ENCODE measurements at regions not wholly inside any gene's neighbourhood (a gene's known extent, or its start where the extent isn't known, plus 50 kb on each side); places are given as distances from the start of the nearest gene placed in this dataset.
"Not testable (repeated sequence)": the region's sequence is repeated elsewhere in the genome, so short reads cannot be mapped to it uniquely, and the experiment has no call there.

- no peak overlapping the region for H3K27ac Mint-ChIP-seq
- H3K4me1 Mint-ChIP-seq, result no peaks in the 10 kb centered on the region
- no peaks in the 10 kb centered on the region for H3K9me3 Mint-ChIP-seq
- no peaks in the 10 kb centered on the region for H3K36me3 Mint-ChIP-seq (ENCODE audit: low read depth)
- ATAC-seq (replicated peaks), result no peak
- H3K4me3 Mint-ChIP-seq, result no peak overlapping the region
- H3K27me3 Mint-ChIP-seq, result no peaks in the 10 kb centered on the region
Observed at GRCh38 chr6:9086331-9086730, 651.0 kb upstream of the SLC35B3 start.

GRCh38 chr6:9085709-9086070 lies 650.3 kb upstream of the SLC35B3 start:
- no peaks in the 10 kb centered on the region for H3K4me1 Mint-ChIP-seq
- H3K27me3 Mint-ChIP-seq, result no peaks in the 10 kb centered on the region
- H3K4me3 Mint-ChIP-seq, result no peak overlapping the region
- no peak overlapping the region for H3K27ac Mint-ChIP-seq
- no peaks in the 10 kb centered on the region for H3K9me3 Mint-ChIP-seq
- H3K36me3 Mint-ChIP-seq (ENCODE audit: low read depth), result no peaks in the 10 kb centered on the region
- no peak for ATAC-seq (replicated peaks)

- Mint-ChIP-seq H3K27me3 (no peaks in the 10 kb centered on the region), H3K27ac (no peak overlapping the region), H3K4me3 (no peak overlapping the region), H3K4me1 (no peaks in the 10 kb centered on the region), H3K36me3 (ENCODE audit: low read depth) (no peaks in the 10 kb centered on the region), H3K9me3 (no peaks in the 10 kb centered on the region)
- no peak for ATAC-seq (replicated peaks)
Observed at GRCh38 chr6:9085054-9085708, 649.8 kb upstream of the SLC35B3 start.

GRCh38 chr6:9083108-9083507 lies 647.8 kb upstream of the SLC35B3 start:
- no peaks in the 10 kb centered on the region for H3K27me3 Mint-ChIP-seq
- H3K36me3 Mint-ChIP-seq (ENCODE audit: low read depth), result no peaks in the 10 kb centered on the region
- ATAC-seq (replicated peaks), result no peak
- H3K9me3 Mint-ChIP-seq, result peaks cover 6% of the 10 kb centered on the region
- no peaks in the 10 kb centered on the region for H3K4me1 Mint-ChIP-seq
- no peak overlapping the region for H3K27ac Mint-ChIP-seq
- no peak overlapping the region for H3K4me3 Mint-ChIP-seq

- no peaks in the 10 kb centered on the region for H3K4me1 Mint-ChIP-seq
- H3K36me3 Mint-ChIP-seq (ENCODE audit: low read depth), result no peaks in the 10 kb centered on the region
- H3K27ac Mint-ChIP-seq, result no peak overlapping the region
- H3K9me3 Mint-ChIP-seq, result peaks cover 10% of the 10 kb centered on the region
- H3K27me3 Mint-ChIP-seq, result no peaks in the 10 kb centered on the region
- ATAC-seq (replicated peaks), result no peak
- H3K4me3 Mint-ChIP-seq, result no peak overlapping the region
Observed at GRCh38 chr6:9066726-9067125, 631.4 kb upstream of the SLC35B3 start.

- no peak overlapping the region for H3K27ac Mint-ChIP-seq
- ATAC-seq (replicated peaks), result no peak
- H3K27me3 Mint-ChIP-seq, result no peaks in the 10 kb centered on the region
- no peak overlapping the region for H3K4me3 Mint-ChIP-seq
- H3K9me3 Mint-ChIP-seq, result peaks cover 10% of the 10 kb centered on the region
- H3K36me3 Mint-ChIP-seq (ENCODE audit: low read depth), result no peaks in the 10 kb centered on the region
- no peaks in the 10 kb centered on the region for H3K4me1 Mint-ChIP-seq
Observed at GRCh38 chr6:9064156-9064555, 628.8 kb upstream of the SLC35B3 start.

GRCh38 chr6:9062596-9062995 lies 627.3 kb upstream of the SLC35B3 start:
- Mint-ChIP-seq H3K9me3 (peaks cover 10% of the 10 kb centered on the region), H3K27me3 (no peaks in the 10 kb centered on the region), H3K4me3 (no peak overlapping the region), H3K36me3 (ENCODE audit: low read depth) (no peaks in the 10 kb centered on the region), H3K27ac (no peak overlapping the region), H3K4me1 (no peaks in the 10 kb centered on the region)
- no peak for ATAC-seq (replicated peaks)

- Mint-ChIP-seq H3K9me3 (peaks cover 5% of the 10 kb centered on the region), H3K27me3 (no peaks in the 10 kb centered on the region), H3K4me3 (no peak overlapping the region), H3K36me3 (ENCODE audit: low read depth) (no peaks in the 10 kb centered on the region), H3K27ac (no peak overlapping the region), H3K4me1 (no peaks in the 10 kb centered on the region)
- no peak for ATAC-seq (replicated peaks)
Observed at GRCh38 chr6:9057937-9058336, 622.6 kb upstream of the SLC35B3 start.

GRCh38 chr6:9056556-9056955 lies 621.2 kb upstream of the SLC35B3 start:
- no peak overlapping the region for H3K27ac Mint-ChIP-seq
- H3K4me1 Mint-ChIP-seq, result no peaks in the 10 kb centered on the region
- no peak overlapping the region for H3K4me3 Mint-ChIP-seq
- H3K9me3 Mint-ChIP-seq, result no peaks in the 10 kb centered on the region
- H3K36me3 Mint-ChIP-seq (ENCODE audit: low read depth), result no peaks in the 10 kb centered on the region
- no peak for ATAC-seq (replicated peaks)
- H3K27me3 Mint-ChIP-seq, result no peaks in the 10 kb centered on the region

- Mint-ChIP-seq H3K4me1 (no peaks in the 10 kb centered on the region), H3K27me3 (no peaks in the 10 kb centered on the region), H3K36me3 (ENCODE audit: low read depth) (no peaks in the 10 kb centered on the region), H3K27ac (no peak overlapping the region), H3K9me3 (peaks cover 12% of the 10 kb centered on the region), H3K4me3 (no peak overlapping the region)
- ATAC-seq (replicated peaks), result no peak
Observed at GRCh38 chr6:9044426-9044825, 609.1 kb upstream of the SLC35B3 start.

GRCh38 chr6:9040718-9041117 lies 605.4 kb upstream of the SLC35B3 start:
- no peak overlapping the region for H3K27ac Mint-ChIP-seq
- H3K9me3 Mint-ChIP-seq, result peaks cover 12% of the 10 kb centered on the region
- no peaks in the 10 kb centered on the region for H3K4me1 Mint-ChIP-seq
- no peaks in the 10 kb centered on the region for H3K27me3 Mint-ChIP-seq
- ATAC-seq (replicated peaks), result no peak
- H3K36me3 Mint-ChIP-seq (ENCODE audit: low read depth), result no peaks in the 10 kb centered on the region
- H3K4me3 Mint-ChIP-seq, result no peak overlapping the region

- H3K27me3 Mint-ChIP-seq, result no peaks in the 10 kb centered on the region
- no peaks in the 10 kb centered on the region for H3K36me3 Mint-ChIP-seq (ENCODE audit: low read depth)
- no peak for ATAC-seq (replicated peaks)
Observed at GRCh38 chr6:9039258-9039657, 603.9 kb upstream of the SLC35B3 start.

GRCh38 chr6:9028086-9028485 lies 592.7 kb upstream of the SLC35B3 start:
- peaks cover 3% of the 10 kb centered on the region for H3K4me1 Mint-ChIP-seq
- no peak overlapping the region for H3K27ac Mint-ChIP-seq
- H3K4me3 Mint-ChIP-seq, result no peak overlapping the region
- H3K9me3 Mint-ChIP-seq, result peaks cover 5% of the 10 kb centered on the region
- no peaks in the 10 kb centered on the region for H3K36me3 Mint-ChIP-seq (ENCODE audit: low read depth)
- no peak for ATAC-seq (replicated peaks)
- H3K27me3 Mint-ChIP-seq, result peaks cover 7% of the 10 kb centered on the region

More at GRCh38 chr6:9039258-9039657, 603.9 kb upstream of the SLC35B3 start:
- Mint-ChIP-seq H3K4me3 (no peak overlapping the region), H3K9me3 (peaks cover 15% of the 10 kb centered on the region), H3K4me1 (no peaks in the 10 kb centered on the region), H3K27ac (no peak overlapping the region)

GRCh38 chr6:9025796-9026394 lies 590.5 kb upstream of the SLC35B3 start:
- Mint-ChIP-seq H3K36me3 (ENCODE audit: low read depth) (no peaks in the 10 kb centered on the region), H3K4me1 (peaks cover 3% of the 10 kb centered on the region), H3K27ac (no peak overlapping the region), H3K9me3 (peaks cover 5% of the 10 kb centered on the region), H3K4me3 (no peak overlapping the region), H3K27me3 (peaks cover 7% of the 10 kb centered on the region)
- no peak for ATAC-seq (replicated peaks)

GRCh38 chr6:9025228-9025627 lies 589.9 kb upstream of the SLC35B3 start:
- Mint-ChIP-seq H3K36me3 (ENCODE audit: low read depth) (no peaks in the 10 kb centered on the region), H3K9me3 (peaks cover 5% of the 10 kb centered on the region), H3K27ac (no peak overlapping the region), H3K4me1 (peaks cover 3% of the 10 kb centered on the region), H3K27me3 (peaks cover 7% of the 10 kb centered on the region), H3K4me3 (peak overlapping the region; percentile 54)
- ATAC-seq (replicated peaks), result no peak

GRCh38 chr6:9024246-9024645 lies 588.9 kb upstream of the SLC35B3 start:
- H3K27me3 Mint-ChIP-seq; H3K4me1 Mint-ChIP-seq; H3K9me3 Mint-ChIP-seq; H3K36me3 Mint-ChIP-seq (ENCODE audit: low read depth); H3K27ac Mint-ChIP-seq; H3K4me3 Mint-ChIP-seq; ATAC-seq (replicated peaks): not testable (repeated sequence)

Measured in activated T-helper 17 cell treated with anti-CD3 and anti-CD28 coated beads, Interleukin-2, amount 50 U/mL, for 72 hours (primary cell).